ENCODE measurements at regions not wholly inside any gene's neighbourhood (a gene's known extent, or its start where the extent isn't known, plus 50 kb on each side); places are given as distances from the start of the nearest gene placed in this dataset.
"Not testable (repeated sequence)": the region's sequence is repeated elsewhere in the genome, so short reads cannot be mapped to it uniquely, and the experiment has no call there.

DNA sequence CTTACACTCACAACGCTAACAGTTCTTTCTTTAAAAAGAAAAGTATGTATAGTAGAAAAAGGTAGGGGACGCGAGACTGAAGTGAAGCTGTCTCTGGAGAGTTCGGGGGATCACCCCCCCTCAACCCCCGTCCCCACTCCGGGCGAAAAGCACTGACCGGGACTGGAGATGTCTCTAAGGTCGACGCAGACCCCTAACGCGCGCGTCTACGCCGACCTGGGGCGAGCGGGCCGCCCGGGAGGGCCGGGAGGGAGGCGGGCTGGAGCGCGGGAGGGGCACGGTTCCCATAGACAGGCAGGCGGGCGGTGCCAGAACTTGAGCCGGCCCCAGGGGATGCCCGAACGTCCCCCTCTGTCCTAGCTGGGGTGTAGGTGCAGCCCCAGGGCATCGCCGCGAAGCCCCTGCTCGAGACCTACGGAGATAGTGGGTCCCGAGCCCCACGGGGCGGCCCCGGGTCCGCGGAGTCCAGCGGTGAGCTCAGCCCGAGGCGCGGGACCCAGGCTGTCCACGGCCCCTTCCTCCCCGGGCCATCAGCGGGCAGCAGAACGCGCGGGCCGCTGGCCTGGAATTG lies 82.2 kb downstream of the CHRNA1 start:
- peaks cover 48% of the 10 kb centered on the region for H3K27me3 ChIP-seq (ENCODE audit: control insufficient read depth, insufficient read depth, low read length)
- no peaks in the 10 kb centered on the region for H3K4me1 ChIP-seq (ENCODE audit: control insufficient read depth, insufficient read depth, low read length)
- peak overlapping the region; percentile 32 for H3K9ac ChIP-seq (ENCODE audit: low read depth, low read length)
- no peaks in the 10 kb centered on the region for H3K36me3 ChIP-seq (ENCODE audit: control insufficient read depth, insufficient read depth, low read length)
- H3K4me3 ChIP-seq (ENCODE audit: low read depth, low read length), result peak overlapping the region; percentile 58
- H3K9me3 ChIP-seq (ENCODE audit: control insufficient read depth, insufficient read depth, low read length), result no peaks in the 10 kb centered on the region

- Histone ChIP-seq H3K9ac (ENCODE audit: low read depth, low read length) (peak overlapping the region; percentile 32), H3K4me3 (ENCODE audit: low read depth, low read length) (peak overlapping the region; percentile 58)
Observed at GRCh38 chr2:174681099-174682006, 82.9 kb downstream of the CHRNA1 start.

GRCh38 chr2:174680221-174680620 lies 82.6 kb upstream of the WIPF1 start:
- Histone ChIP-seq H3K4me1 (ENCODE audit: control insufficient read depth, insufficient read depth, low read length) (no peaks in the 10 kb centered on the region), H3K4me3 (ENCODE audit: low read depth, low read length) (no peak overlapping the region), H3K9me3 (ENCODE audit: control insufficient read depth, insufficient read depth, low read length) (no peaks in the 10 kb centered on the region), H3K36me3 (ENCODE audit: control insufficient read depth, insufficient read depth, low read length) (no peaks in the 10 kb centered on the region), H3K9ac (ENCODE audit: low read depth, low read length) (no peak overlapping the region), H3K27me3 (ENCODE audit: control insufficient read depth, insufficient read depth, low read length) (peaks cover 45% of the 10 kb centered on the region)

More at GRCh38 chr2:174681099-174682006, 82.9 kb downstream of the CHRNA1 start:
- Histone ChIP-seq H3K9me3 (ENCODE audit: control insufficient read depth, insufficient read depth, low read length) (no peaks in the 10 kb centered on the region), H3K36me3 (ENCODE audit: control insufficient read depth, insufficient read depth, low read length) (no peaks in the 10 kb centered on the region), H3K27me3 (ENCODE audit: control insufficient read depth, insufficient read depth, low read length) (peaks cover 48% of the 10 kb centered on the region), H3K4me1 (ENCODE audit: control insufficient read depth, insufficient read depth, low read length) (no peaks in the 10 kb centered on the region)

DNA sequence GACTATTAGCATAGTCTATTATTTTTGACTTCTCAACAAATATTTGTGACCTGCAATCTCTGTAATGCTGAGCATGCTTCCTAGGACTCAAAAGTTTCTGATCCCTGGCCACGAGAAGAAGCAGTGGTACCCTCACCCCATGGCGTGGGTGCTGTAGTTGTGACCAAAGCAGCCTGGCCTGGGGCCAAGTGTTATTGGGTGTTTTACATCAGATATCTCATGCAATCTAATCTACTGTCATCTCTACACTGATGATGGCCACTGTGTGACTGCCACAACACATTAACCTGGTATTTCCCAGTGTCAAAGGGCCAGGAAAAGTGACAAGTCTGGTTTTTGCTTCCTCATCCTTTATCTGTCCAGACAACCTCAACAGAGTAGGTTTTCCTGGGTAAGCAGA lies 80.8 kb upstream of the WIPF1 start:
- H3K9ac ChIP-seq (ENCODE audit: low read depth, low read length), result no peak overlapping the region
- H3K36me3 ChIP-seq (ENCODE audit: control insufficient read depth, insufficient read depth, low read length), result no peaks in the 10 kb centered on the region
- no peak overlapping the region for H3K4me3 ChIP-seq (ENCODE audit: low read depth, low read length)
- no peaks in the 10 kb centered on the region for H3K9me3 ChIP-seq (ENCODE audit: control insufficient read depth, insufficient read depth, low read length)
- H3K27me3 ChIP-seq (ENCODE audit: control insufficient read depth, insufficient read depth, low read length), result peaks cover 27% of the 10 kb centered on the region
- H3K4me1 ChIP-seq (ENCODE audit: control insufficient read depth, insufficient read depth, low read length), result no peaks in the 10 kb centered on the region

DNA sequence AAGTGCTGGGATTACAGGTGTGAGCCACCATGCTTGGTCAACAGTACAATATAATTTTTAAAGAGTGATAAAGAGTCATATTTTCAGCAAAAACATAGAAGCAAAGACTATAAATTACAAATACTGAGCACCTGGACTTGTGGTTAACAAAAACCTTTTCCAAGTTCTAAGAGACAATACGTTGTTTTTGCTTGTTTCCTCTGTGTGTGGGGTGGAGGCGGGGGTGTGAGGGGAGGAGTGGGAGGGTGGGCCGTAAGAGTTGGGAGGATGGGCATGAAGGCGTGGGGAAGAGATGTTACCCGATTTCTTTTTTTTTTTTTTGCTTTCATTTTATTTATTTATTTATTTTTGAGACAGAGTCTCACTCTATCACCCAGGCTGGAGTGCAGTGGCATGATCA lies 78.0 kb upstream of the WIPF1 start:
- Histone ChIP-seq H3K9me3 (ENCODE audit: control insufficient read depth, insufficient read depth, low read length) (no peaks in the 10 kb centered on the region), H3K4me1 (ENCODE audit: control insufficient read depth, insufficient read depth, low read length) (no peaks in the 10 kb centered on the region), H3K27me3 (ENCODE audit: control insufficient read depth, insufficient read depth, low read length) (peaks cover 9% of the 10 kb centered on the region), H3K9ac (ENCODE audit: low read depth, low read length) (no peak overlapping the region), H3K36me3 (ENCODE audit: control insufficient read depth, insufficient read depth, low read length) (no peaks in the 10 kb centered on the region), H3K4me3 (ENCODE audit: low read depth, low read length) (no peak overlapping the region)

- H3K9me3 ChIP-seq (ENCODE audit: control insufficient read depth, insufficient read depth, low read length), result no peaks in the 10 kb centered on the region
- no peak overlapping the region for H3K9ac ChIP-seq (ENCODE audit: low read depth, low read length)
- H3K4me3 ChIP-seq (ENCODE audit: low read depth, low read length), result no peak overlapping the region
- no peaks in the 10 kb centered on the region for H3K27me3 ChIP-seq (ENCODE audit: control insufficient read depth, insufficient read depth, low read length)
- H3K36me3 ChIP-seq (ENCODE audit: control insufficient read depth, insufficient read depth, low read length), result no peaks in the 10 kb centered on the region
- H3K4me1 ChIP-seq (ENCODE audit: control insufficient read depth, insufficient read depth, low read length), result no peaks in the 10 kb centered on the region
Observed at GRCh38 chr2:174673876-174674275, 76.3 kb upstream of the WIPF1 start.

DNA sequence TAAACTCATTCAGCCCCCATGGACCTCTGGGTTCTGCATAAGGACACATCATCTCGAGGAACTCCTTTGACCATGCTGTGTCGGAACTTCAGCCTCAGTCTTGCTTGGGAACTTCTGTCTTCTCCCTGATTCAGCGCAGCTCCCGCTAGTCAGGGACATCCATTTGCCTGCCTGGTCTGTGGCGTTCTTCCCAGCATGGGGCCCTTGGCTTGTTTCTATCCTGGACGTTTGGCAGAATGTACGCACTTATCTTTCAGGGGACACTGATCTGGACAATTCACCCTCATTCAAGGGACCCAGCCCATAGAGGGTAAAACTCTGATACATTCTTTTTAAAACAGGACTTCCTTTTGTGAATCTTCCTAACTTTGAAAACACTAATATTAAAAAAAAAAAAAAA lies 75.8 kb upstream of the WIPF1 start:
- no peaks in the 10 kb centered on the region for H3K27me3 ChIP-seq (ENCODE audit: control insufficient read depth, insufficient read depth, low read length)
- H3K4me1 ChIP-seq (ENCODE audit: control insufficient read depth, insufficient read depth, low read length), result no peaks in the 10 kb centered on the region
- no peak overlapping the region for H3K9ac ChIP-seq (ENCODE audit: low read depth, low read length)
- no peaks in the 10 kb centered on the region for H3K36me3 ChIP-seq (ENCODE audit: control insufficient read depth, insufficient read depth, low read length)
- no peak overlapping the region for H3K4me3 ChIP-seq (ENCODE audit: low read depth, low read length)
- no peaks in the 10 kb centered on the region for H3K9me3 ChIP-seq (ENCODE audit: control insufficient read depth, insufficient read depth, low read length)

GRCh38 chr2:174671532-174671931 lies 73.9 kb upstream of the WIPF1 start:
- H3K4me3 ChIP-seq (ENCODE audit: low read depth, low read length); H3K27me3 ChIP-seq (ENCODE audit: control insufficient read depth, insufficient read depth, low read length); H3K36me3 ChIP-seq (ENCODE audit: control insufficient read depth, insufficient read depth, low read length); H3K4me1 ChIP-seq (ENCODE audit: control insufficient read depth, insufficient read depth, low read length); H3K9ac ChIP-seq (ENCODE audit: low read depth, low read length); H3K9me3 ChIP-seq (ENCODE audit: control insufficient read depth, insufficient read depth, low read length): not testable (repeated sequence)

DNA sequence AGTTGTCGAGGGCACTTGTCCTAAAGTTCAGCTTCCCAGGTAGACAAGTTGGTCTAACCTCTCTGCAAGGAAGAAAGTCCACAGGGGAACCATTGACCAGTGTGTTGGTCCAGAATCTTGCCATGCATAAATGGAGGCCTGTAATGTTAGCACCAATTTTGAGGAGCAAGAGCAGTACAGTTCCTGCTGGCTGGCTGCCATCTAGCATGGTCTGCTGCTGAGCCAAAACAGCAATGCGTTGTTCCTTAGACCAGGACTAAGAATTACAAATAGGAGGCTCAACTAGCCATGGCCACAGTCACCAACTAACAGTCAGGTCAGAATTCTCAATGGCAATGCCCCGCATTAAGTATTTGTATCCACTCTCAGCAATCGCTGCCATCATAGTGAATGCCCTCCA lies 72.8 kb upstream of the WIPF1 start:
- Histone ChIP-seq H3K9me3 (ENCODE audit: control insufficient read depth, insufficient read depth, low read length) (no peaks in the 10 kb centered on the region), H3K9ac (ENCODE audit: low read depth, low read length) (no peak overlapping the region), H3K4me1 (ENCODE audit: control insufficient read depth, insufficient read depth, low read length) (no peaks in the 10 kb centered on the region), H3K36me3 (ENCODE audit: control insufficient read depth, insufficient read depth, low read length) (no peaks in the 10 kb centered on the region), H3K4me3 (ENCODE audit: low read depth, low read length) (no peak overlapping the region), H3K27me3 (ENCODE audit: control insufficient read depth, insufficient read depth, low read length) (no peaks in the 10 kb centered on the region)

DNA sequence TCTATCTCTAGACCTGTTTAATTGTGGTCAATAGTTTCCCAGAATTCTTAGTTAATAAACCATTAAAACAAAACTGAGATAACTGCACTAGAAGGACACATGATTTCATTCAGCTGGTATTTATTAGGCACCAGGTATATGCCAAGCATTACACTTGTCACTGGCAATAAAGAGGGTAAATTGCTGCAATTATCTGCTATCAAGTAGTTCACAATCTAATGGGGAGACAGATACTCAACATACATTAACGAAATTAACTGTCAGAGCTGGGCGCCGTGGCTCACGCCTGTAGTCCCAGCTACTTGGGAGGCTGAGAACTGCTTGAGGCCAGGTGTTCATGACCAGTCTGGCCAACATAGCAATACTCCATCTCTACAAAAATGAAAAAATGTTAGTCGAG lies 71.7 kb upstream of the WIPF1 start:
- no peak overlapping the region for H3K9ac ChIP-seq (ENCODE audit: low read depth, low read length)
- no peaks in the 10 kb centered on the region for H3K27me3 ChIP-seq (ENCODE audit: control insufficient read depth, insufficient read depth, low read length)
- H3K36me3 ChIP-seq (ENCODE audit: control insufficient read depth, insufficient read depth, low read length), result no peaks in the 10 kb centered on the region
- H3K4me3 ChIP-seq (ENCODE audit: low read depth, low read length), result no peak overlapping the region
- no peaks in the 10 kb centered on the region for H3K4me1 ChIP-seq (ENCODE audit: control insufficient read depth, insufficient read depth, low read length)
- H3K9me3 ChIP-seq (ENCODE audit: control insufficient read depth, insufficient read depth, low read length), result no peaks in the 10 kb centered on the region

GRCh38 chr2:174668075-174668474 lies 70.5 kb upstream of the WIPF1 start:
- H3K4me3 ChIP-seq (ENCODE audit: low read depth, low read length), result no peak overlapping the region
- H3K9ac ChIP-seq (ENCODE audit: low read depth, low read length), result no peak overlapping the region
- no peaks in the 10 kb centered on the region for H3K36me3 ChIP-seq (ENCODE audit: control insufficient read depth, insufficient read depth, low read length)
- H3K9me3 ChIP-seq (ENCODE audit: control insufficient read depth, insufficient read depth, low read length), result no peaks in the 10 kb centered on the region
- H3K27me3 ChIP-seq (ENCODE audit: control insufficient read depth, insufficient read depth, low read length), result no peaks in the 10 kb centered on the region
- H3K4me1 ChIP-seq (ENCODE audit: control insufficient read depth, insufficient read depth, low read length), result no peaks in the 10 kb centered on the region

DNA sequence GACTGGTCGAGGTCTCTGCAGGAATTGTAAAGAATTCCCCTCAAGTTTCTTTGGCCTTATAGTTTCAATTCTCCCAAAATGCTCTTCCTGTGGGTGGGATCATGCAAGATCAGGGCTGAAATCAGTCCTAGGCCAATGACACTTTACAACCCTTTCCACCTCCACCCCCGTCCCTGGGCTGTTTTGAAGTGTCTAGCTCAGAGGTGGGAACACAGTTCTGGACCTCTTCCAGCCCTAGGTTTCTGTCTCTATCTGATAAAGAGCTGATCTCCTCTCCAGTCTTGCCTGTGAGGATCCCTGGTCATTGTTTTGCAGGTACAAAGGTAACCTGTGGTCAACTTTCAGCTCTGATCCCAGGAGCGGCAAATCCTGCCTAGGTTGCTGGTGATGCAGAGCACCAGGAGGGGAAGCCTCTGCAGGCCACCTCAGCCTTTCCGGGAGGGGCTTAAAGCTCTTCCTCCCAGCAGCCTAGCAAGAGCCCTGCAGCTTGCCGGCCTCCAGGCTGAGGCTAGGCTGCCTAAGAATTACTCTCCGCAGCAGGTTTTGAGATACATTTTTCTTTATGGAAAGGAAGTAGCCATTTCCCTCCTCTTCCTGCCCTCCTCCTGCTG lies 69.8 kb upstream of the WIPF1 start:
- Histone ChIP-seq H3K9me3 (ENCODE audit: control insufficient read depth, insufficient read depth, low read length) (no peaks in the 10 kb centered on the region), H3K27me3 (ENCODE audit: control insufficient read depth, insufficient read depth, low read length) (no peaks in the 10 kb centered on the region), H3K4me3 (ENCODE audit: low read depth, low read length) (no peak overlapping the region), H3K4me1 (ENCODE audit: control insufficient read depth, insufficient read depth, low read length) (no peaks in the 10 kb centered on the region), H3K36me3 (ENCODE audit: control insufficient read depth, insufficient read depth, low read length) (no peaks in the 10 kb centered on the region), H3K9ac (ENCODE audit: low read depth, low read length) (no peak overlapping the region)
